ENCODE measurements at regions not wholly inside any gene's neighbourhood (a gene's known extent, or its start where the extent isn't known, plus 50 kb on each side); places are given as distances from the start of the nearest gene placed in this dataset.

DNA sequence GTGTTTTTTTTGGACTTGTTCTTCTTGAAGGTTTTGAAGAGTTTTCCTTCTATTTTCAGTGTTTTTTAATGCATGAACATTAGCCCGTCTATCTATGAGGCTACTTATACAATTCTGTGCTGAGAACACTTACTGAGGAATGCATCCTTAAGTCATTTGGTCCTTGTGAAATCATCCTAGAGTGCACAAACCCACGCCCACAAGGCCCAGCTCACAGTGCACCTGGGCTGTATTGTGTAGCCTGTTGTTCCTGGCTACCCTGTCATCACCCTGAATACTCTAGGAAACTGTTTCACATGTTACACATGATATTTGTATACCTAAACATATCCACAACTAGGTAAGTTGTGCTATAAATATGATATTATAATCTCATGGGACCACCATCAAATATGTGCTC, 1226.7 kb downstream of the NLGN4Y start:
- Mint-ChIP-seq H3K4me1 (ENCODE audit: low read depth) (no peaks in the 10 kb centered on the region), H3K36me3 (ENCODE audit: low read depth) (no peaks in the 10 kb centered on the region; the same call in 1 of the 2 replicates)
- no peak for DNase-seq

DNA sequence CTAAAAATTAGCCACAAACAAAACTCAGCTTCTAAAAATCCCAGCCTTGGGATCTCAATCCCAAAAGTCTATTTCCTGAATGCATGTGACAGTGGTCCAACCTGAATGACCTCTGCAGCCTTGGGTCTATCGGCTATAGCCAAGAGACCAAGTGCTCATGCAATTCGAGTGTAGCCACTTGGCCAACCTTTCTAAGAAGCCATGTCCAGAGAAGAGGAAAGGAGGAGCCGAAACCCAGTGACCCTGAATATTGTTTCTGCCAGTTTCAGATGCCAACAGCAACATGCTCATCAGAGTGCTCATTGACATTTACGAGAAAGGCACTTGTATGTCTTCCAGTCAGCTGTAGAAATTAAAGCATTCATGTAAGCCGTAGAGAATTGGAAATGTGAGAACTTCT, 1231.9 kb downstream of the NLGN4Y start:
- Mint-ChIP-seq H3K4me3 (no peak overlapping the region), H3K9me3 (peaks cover 5% of the 10 kb centered on the region; the same call in 1 of the 2 replicates), H3K27ac (no peak overlapping the region), H3K27me3 (ENCODE audit: insufficient read depth) (no peaks in the 10 kb centered on the region; the same call in 1 of the 2 replicates), H3K4me1 (ENCODE audit: low read depth) (no peaks in the 10 kb centered on the region), H3K36me3 (ENCODE audit: low read depth) (no peaks in the 10 kb centered on the region)
- no peak for DNase-seq
- no peak for TF ChIP-seq CTCF (IDR thresholded peaks at IDR 0.05)

More for the DNA sequence above, 1226.7 kb downstream of the NLGN4Y start:
- TF ChIP-seq CTCF (IDR thresholded peaks at IDR 0.05): no peak
- H3K4me3 Mint-ChIP-seq: no peak overlapping the region
- H3K9me3 Mint-ChIP-seq: peaks cover 16% of the 10 kb centered on the region
- H3K27ac Mint-ChIP-seq: no peak overlapping the region
- peaks cover 2% of the 10 kb centered on the region for H3K27me3 Mint-ChIP-seq (ENCODE audit: insufficient read depth)

DNA sequence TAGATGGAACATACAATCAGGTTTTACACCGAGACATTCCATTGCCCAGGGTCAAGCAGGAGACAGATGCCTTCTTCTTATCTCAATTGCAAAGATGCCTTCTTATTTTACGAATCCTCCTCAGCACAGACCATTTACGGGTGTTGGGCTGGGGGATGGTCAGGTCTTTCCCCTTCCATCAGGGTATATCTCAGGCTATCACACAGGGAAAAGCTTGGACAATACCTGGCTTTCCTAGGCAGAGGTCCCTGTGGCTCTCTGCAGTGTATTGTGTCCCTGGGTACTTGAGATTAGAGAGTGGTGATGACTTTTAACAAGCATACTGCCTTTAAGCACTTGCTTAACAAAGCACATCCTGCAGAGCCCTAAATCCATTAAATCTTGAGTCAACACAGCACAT, 1249.2 kb downstream of the NLGN4Y start:
- TF ChIP-seq CTCF (IDR thresholded peaks at IDR 0.05): no peak
- Mint-ChIP-seq H3K9me3 (peaks cover 20% of the 10 kb centered on the region), H3K36me3 (ENCODE audit: low read depth) (no peaks in the 10 kb centered on the region), H3K4me3 (no peak overlapping the region), H3K4me1 (ENCODE audit: low read depth) (no peaks in the 10 kb centered on the region), H3K27me3 (ENCODE audit: insufficient read depth) (no peaks in the 10 kb centered on the region), H3K27ac (no peak overlapping the region)
- DNase-seq: no peak

GRCh38 chrY:15775880-15776279, 1251.6 kb downstream of the NLGN4Y start:
- Mint-ChIP-seq H3K4me1 (ENCODE audit: low read depth) (no peaks in the 10 kb centered on the region), H3K27me3 (ENCODE audit: insufficient read depth) (no peaks in the 10 kb centered on the region), H3K36me3 (ENCODE audit: low read depth) (no peaks in the 10 kb centered on the region), H3K27ac (no peak overlapping the region), H3K9me3 (peaks cover 20% of the 10 kb centered on the region), H3K4me3 (no peak overlapping the region)
- no peak for DNase-seq
- TF ChIP-seq CTCF (IDR thresholded peaks at IDR 0.05): no peak

DNA sequence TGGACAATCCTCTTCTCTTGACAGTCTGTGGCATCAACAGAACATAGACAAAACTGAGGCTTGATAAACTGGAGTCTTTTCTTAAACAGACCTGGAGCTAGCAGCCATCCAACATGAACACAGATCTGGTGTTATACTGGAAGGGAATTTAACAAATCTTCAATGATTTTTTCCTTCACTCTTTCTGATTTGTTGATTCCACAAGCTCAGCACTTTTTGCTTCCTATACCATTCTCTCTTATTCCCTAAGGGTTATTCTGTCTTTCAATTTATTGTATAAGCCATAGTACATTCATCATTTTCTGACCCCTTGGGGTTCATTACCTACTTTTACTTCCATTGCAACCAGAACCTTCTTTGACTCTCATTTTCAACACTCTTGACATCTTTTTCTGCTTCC, 1255.6 kb downstream of the NLGN4Y start:
- H3K27ac Mint-ChIP-seq: no peak overlapping the region
- no peak for DNase-seq
- H3K9me3 Mint-ChIP-seq: peaks cover 11% of the 10 kb centered on the region; the same call in 1 of the 2 replicates
- H3K27me3 Mint-ChIP-seq (ENCODE audit: insufficient read depth): no peaks in the 10 kb centered on the region
- H3K4me3 Mint-ChIP-seq: no peak overlapping the region
- no peak for TF ChIP-seq CTCF (IDR thresholded peaks at IDR 0.05)
- H3K36me3 Mint-ChIP-seq (ENCODE audit: low read depth): no peaks in the 10 kb centered on the region
- H3K4me1 Mint-ChIP-seq (ENCODE audit: low read depth): no peaks in the 10 kb centered on the region

DNA sequence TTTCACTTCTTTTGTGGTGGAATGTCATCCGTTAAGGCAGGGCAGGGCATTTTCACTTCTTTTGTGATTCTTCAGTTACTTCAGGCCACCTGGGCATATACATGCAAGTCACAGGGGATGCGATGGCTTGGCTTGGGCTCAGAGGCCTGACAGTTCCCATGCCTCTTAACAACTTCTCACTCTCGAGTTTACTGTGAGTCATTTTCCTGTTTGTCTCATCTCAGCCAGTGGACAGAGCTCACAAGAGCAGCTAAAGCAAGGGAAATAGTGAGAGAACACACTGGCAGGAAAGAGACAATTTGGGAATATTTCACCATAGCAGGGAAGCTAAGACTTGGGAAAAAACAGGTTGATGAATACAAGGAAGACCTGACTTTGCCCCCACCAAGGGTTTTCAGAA, 1275.7 kb downstream of the NLGN4Y start:
- DNase-seq: no peak
- no peaks in the 10 kb centered on the region for H3K4me1 Mint-ChIP-seq (ENCODE audit: low read depth)
- TF ChIP-seq CTCF (IDR thresholded peaks at IDR 0.05): no peak
- H3K4me3 Mint-ChIP-seq: no peak overlapping the region
- peaks cover 7% of the 10 kb centered on the region; the same call in 1 of the 2 replicates for H3K9me3 Mint-ChIP-seq
- H3K27ac Mint-ChIP-seq: no peak overlapping the region
- no peaks in the 10 kb centered on the region; the same call in 1 of the 2 replicates for H3K27me3 Mint-ChIP-seq (ENCODE audit: insufficient read depth)
- no peaks in the 10 kb centered on the region; the same call in 1 of the 2 replicates for H3K36me3 Mint-ChIP-seq (ENCODE audit: low read depth)
